ENCODE measurements at regions not wholly inside any gene's neighbourhood (a gene's known extent, or its start where the extent isn't known, plus 50 kb on each side); places are given as distances from the start of the nearest gene placed in this dataset.
"Not testable (repeated sequence)": the region's sequence is repeated elsewhere in the genome, so short reads cannot be mapped to it uniquely, and the experiment has no call there.

- no peak for TF ChIP-seq CTCF (IDR thresholded peaks at IDR 0.05; ENCODE audit: insufficient read depth, low read length, poor library complexity, severe bottlenecking)
- Histone ChIP-seq H3K27me3 (replicated peaks; ENCODE audit: control insufficient read depth, insufficient read depth, low read length) (no peaks in the 10 kb centered on the region), H3K4me3 (replicated peaks; ENCODE audit: low read depth, low read length) (no peak overlapping the region), H3K36me3 (ENCODE audit: control insufficient read depth, insufficient read depth, low read length) (no peaks in the 10 kb centered on the region)
- no peak for DNase-seq (ENCODE audit: extremely low read depth, insufficient read length)
Measured at GRCh38 chr4:176616151-176616550, 176.6 kb downstream of the VEGFC start.

- DNase-seq (ENCODE audit: extremely low read depth, insufficient read length): no peak
- Histone ChIP-seq H3K27me3 (replicated peaks; ENCODE audit: control insufficient read depth, insufficient read depth, low read length) (no peaks in the 10 kb centered on the region), H3K4me3 (replicated peaks; ENCODE audit: low read depth, low read length) (no peak overlapping the region), H3K36me3 (ENCODE audit: control insufficient read depth, insufficient read depth, low read length) (no peaks in the 10 kb centered on the region)
- TF ChIP-seq CTCF (IDR thresholded peaks at IDR 0.05; ENCODE audit: insufficient read depth, low read length, poor library complexity, severe bottlenecking): no peak
Measured at GRCh38 chr4:176618138-176618537, 174.6 kb downstream of the VEGFC start.

DNA sequence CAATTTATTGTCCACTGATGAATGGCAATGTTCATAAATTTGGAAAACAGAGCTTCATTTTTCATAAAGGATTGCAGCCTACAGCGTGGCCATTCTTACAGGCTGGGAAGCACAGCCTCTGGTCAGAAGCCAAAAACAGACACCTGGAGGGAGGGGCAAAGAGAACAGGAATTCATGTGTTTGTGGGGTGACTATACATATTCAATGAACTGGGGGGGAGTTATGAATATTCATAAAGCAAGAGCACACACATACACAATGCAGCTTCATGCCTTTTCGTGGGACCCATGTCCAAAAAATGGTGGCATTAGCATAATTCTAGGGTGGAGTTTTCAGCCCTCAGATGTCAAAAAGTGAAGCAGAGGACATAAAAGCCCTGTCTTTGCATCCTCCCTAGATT, 173.3 kb downstream of the VEGFC start:
- no peaks in the 10 kb centered on the region for H3K27me3 ChIP-seq (replicated peaks; ENCODE audit: control insufficient read depth, insufficient read depth, low read length)
- no peaks in the 10 kb centered on the region for H3K36me3 ChIP-seq (ENCODE audit: control insufficient read depth, insufficient read depth, low read length)
- no peak for TF ChIP-seq CTCF (IDR thresholded peaks at IDR 0.05; ENCODE audit: insufficient read depth, low read length, poor library complexity, severe bottlenecking)
- no peak overlapping the region for H3K4me3 ChIP-seq (replicated peaks; ENCODE audit: low read depth, low read length)
- no peak for DNase-seq (ENCODE audit: extremely low read depth, insufficient read length)

GRCh38 chr4:176622251-176622948, 170.3 kb downstream of the VEGFC start:
- H3K27me3 ChIP-seq (replicated peaks; ENCODE audit: control insufficient read depth, insufficient read depth, low read length): no peaks in the 10 kb centered on the region
- DNase-seq (ENCODE audit: extremely low read depth, insufficient read length): no peak
- H3K36me3 ChIP-seq (ENCODE audit: control insufficient read depth, insufficient read depth, low read length): no peaks in the 10 kb centered on the region
- TF ChIP-seq CTCF (IDR thresholded peaks at IDR 0.05; ENCODE audit: insufficient read depth, low read length, poor library complexity, severe bottlenecking): no peak
- H3K4me3 ChIP-seq (replicated peaks; ENCODE audit: low read depth, low read length): no peak overlapping the region

GRCh38 chr4:176624983-176625610, 167.6 kb downstream of the VEGFC start:
- not testable (repeated sequence) for DNase-seq (ENCODE audit: extremely low read depth, insufficient read length)

GRCh38 chr4:176627916-176628315, 164.8 kb downstream of the VEGFC start:
- H3K27me3 ChIP-seq (replicated peaks; ENCODE audit: control insufficient read depth, insufficient read depth, low read length): no peaks in the 10 kb centered on the region
- H3K36me3 ChIP-seq (ENCODE audit: control insufficient read depth, insufficient read depth, low read length): no peaks in the 10 kb centered on the region
- no peak for TF ChIP-seq CTCF (IDR thresholded peaks at IDR 0.05; ENCODE audit: insufficient read depth, low read length, poor library complexity, severe bottlenecking)
- no peak for DNase-seq (ENCODE audit: extremely low read depth, insufficient read length)
- no peak overlapping the region for H3K4me3 ChIP-seq (replicated peaks; ENCODE audit: low read depth, low read length)

More at GRCh38 chr4:176624983-176625610, 167.6 kb downstream of the VEGFC start:
- not testable (repeated sequence) for H3K36me3 ChIP-seq (ENCODE audit: control insufficient read depth, insufficient read depth, low read length); H3K27me3 ChIP-seq (replicated peaks; ENCODE audit: control insufficient read depth, insufficient read depth, low read length); H3K4me3 ChIP-seq (replicated peaks; ENCODE audit: low read depth, low read length)
